Neutrophil (primary cell): ENCODE measurements at regions not wholly inside any gene's neighbourhood (a gene's known extent, or its start where the extent isn't known, plus 50 kb on each side); places are given as distances from the start of the nearest gene placed in this dataset.

Source experiments
- H3K27ac ChIP-seq: fragments of 200-600 bp; sonication (generic); 2 replicates; pipeline ENCODE4 v1.5.1; 2016; ENCODE audit warnings: mild to moderate bottlenecking, moderate library complexity
- H3K27me3 ChIP-seq: fragments of 200-600 bp; sonication (generic); 2 replicates; pipeline ENCODE4 v1.6.0; 2016; ENCODE audit warnings: mild to moderate bottlenecking
- H3K36me3 ChIP-seq: fragments of 200-600 bp; sonication (generic); 2 replicates; pipeline ENCODE4 v1.5.1; 2017
- H3K4me1 ChIP-seq, 2 experiments: fragments of 200-600 bp in 1 of 2; sonication (generic) in 1 of 2; 1 replicate in 1 of 2; 2 replicates in 1 of 2; pipeline versions ENCODE4 v1.5.1 to v1.6.1; 2013 to 2016; ENCODE audit warnings: low read depth in 1 of 2, low read length in 1 of 2, mild to moderate bottlenecking in 1 of 2, moderate library complexity in 1 of 2; ENCODE audit not compliant: control insufficient read depth in 1 of 2, insufficient read depth in 1 of 2
- H3K4me3 ChIP-seq, 2 experiments: fragments of 200-600 bp in 1 of 2; sonication (generic) in 1 of 2; 1 replicate in 1 of 2; 2 replicates in 1 of 2; pipeline ENCODE4 v1.5.1; 2013 to 2016; ENCODE audit warnings: low read depth in 1 of 2, low read length in 1 of 2, mild to moderate bottlenecking in 1 of 2, moderate library complexity in 1 of 2
- H3K9me3 ChIP-seq: fragments of 200-600 bp; sonication (generic); 2 replicates; pipeline ENCODE4 v1.5.1; 2016
- CTCF ChIP-seq: fragments of 200-600 bp; sonication (generic); IDR thresholded peaks from 2 replicates; pipeline ENCODE4 v1.5.1; 2016; ENCODE audit warnings: antibody characterized with exemption

- Histone ChIP-seq H3K27me3 (peaks cover 36% of the 10 kb centered on the region), H3K27ac (no peak overlapping the region), H3K4me1 (peaks cover 21 to 26% of the 10 kb centered on the region in 2 experiments), H3K9me3 (no peaks in the 10 kb centered on the region), H3K36me3 (no peaks in the 10 kb centered on the region), H3K4me3 (no peak overlapping the region)
- TF ChIP-seq CTCF: no peak
Observed at GRCh38 chrX:139199933-139200332, 330.6 kb upstream of the F9 start.

GRCh38 chrX:139198936-139199335 is 331.6 kb upstream of the F9 start:
- Histone ChIP-seq H3K27me3 (peaks cover 36% of the 10 kb centered on the region), H3K27ac (no peak overlapping the region), H3K9me3 (no peaks in the 10 kb centered on the region), H3K36me3 (no peaks in the 10 kb centered on the region), H3K4me1 (peaks cover 26 to 30% of the 10 kb centered on the region in 2 experiments), H3K4me3 (no peak overlapping the region)
- TF ChIP-seq CTCF: no peak

- H3K9me3 ChIP-seq: no peaks in the 10 kb centered on the region
- no peak overlapping the region for H3K27ac ChIP-seq
- TF ChIP-seq CTCF: no peak
- H3K27me3 ChIP-seq: peaks cover 16% of the 10 kb centered on the region
- peaks cover 12 to 16% of the 10 kb centered on the region in 2 experiments for H3K4me1 ChIP-seq
- H3K4me3 ChIP-seq: no peak overlapping the region
- no peaks in the 10 kb centered on the region for H3K36me3 ChIP-seq
Observed at GRCh38 chrX:139196890-139197289, 333.6 kb upstream of the F9 start.

GRCh38 chrX:139194571-139195280 is 335.8 kb upstream of the F9 start:
- Histone ChIP-seq H3K4me3 (peak overlapping the region; percentile 58 to 59), H3K4me1 (peaks cover 4 to 8% of the 10 kb centered on the region in 2 experiments), H3K9me3 (no peaks in the 10 kb centered on the region), H3K36me3 (no peaks in the 10 kb centered on the region), H3K27me3 (peaks cover 16% of the 10 kb centered on the region), H3K27ac (peak overlapping the region; percentile 71)
- TF ChIP-seq CTCF: no peak

GRCh38 chrX:139192386-139192961 is 338.1 kb upstream of the F9 start:
- H3K4me1 ChIP-seq: peaks cover 4 to 8% of the 10 kb centered on the region in 2 experiments
- no peak overlapping the region for H3K27ac ChIP-seq
- no peak for TF ChIP-seq CTCF
- no peaks in the 10 kb centered on the region for H3K36me3 ChIP-seq
- peaks cover 16% of the 10 kb centered on the region for H3K27me3 ChIP-seq
- no peaks in the 10 kb centered on the region for H3K9me3 ChIP-seq
- no peak overlapping the region for H3K4me3 ChIP-seq
